H1 (cell line): ENCODE measurements at regions not wholly inside any gene's neighbourhood (a gene's known extent, or its start where the extent isn't known, plus 50 kb on each side); places are given as distances from the start of the nearest gene placed in this dataset.
"Not testable (repeated sequence)": the region's sequence is repeated elsewhere in the genome, so short reads cannot be mapped to it uniquely, and the experiment has no call there.

Source experiments
- CTCF ChIA-PET: fragments of 300-600 bp; sonication (Branson Sonifier 250); formaldehyde crosslinking; loops from one replicate; lab custom pipeline; 2021; ENCODE audit not compliant: partially characterized antibody; lab: Charles Lee
- POLR2A ChIA-PET: fragments of 300-600 bp; sonication (Branson Sonifier 250); formaldehyde crosslinking; loops from one replicate; lab custom pipeline; 2021; ENCODE audit warnings: inconsistent platforms; ENCODE audit not compliant: partially characterized antibody; lab: Charles Lee
- DNase-seq, 2 experiments: peaks; one replicate each; pipeline versions ENCODE4 v3.0.0 to v3.0.0-alpha.2; 2010 to 2022; ENCODE audit warnings: low spot score in 2 of 2, low read depth in 1 of 2, mixed read lengths in 1 of 2
- FAIRE-seq: peaks from 2 replicates; lab custom pipeline; 2011; peaks lifted over from hg19 to GRCh38; lab: Jason Lieb, UNC
- H2AFZ ChIP-seq: 2 replicates; pipeline ENCODE4 v1.8.1; 2012; ENCODE audit warnings: low read length, inconsistent platforms
- H2AK5ac ChIP-seq: 2 replicates; pipeline ENCODE4 v1.6.1; 2013; ENCODE audit warnings: low read depth, low read length
- H2BK120ac ChIP-seq: replicated peaks from 2 replicates; pipeline ENCODE3; 2013; ENCODE audit warnings: low read depth, low read length, inconsistent platforms
- H2BK12ac ChIP-seq: 2 replicates; pipeline ENCODE4 v1.6.1; 2013; ENCODE audit warnings: low read depth, low read length
- H2BK15ac ChIP-seq: 2 replicates; pipeline ENCODE4 v1.6.1; 2013; ENCODE audit warnings: low read length
- H2BK20ac ChIP-seq: 2 replicates; pipeline ENCODE4 v1.6.1; 2013; ENCODE audit warnings: low read length
- H2BK5ac ChIP-seq: 2 replicates; pipeline ENCODE4 v1.6.1; 2013; ENCODE audit warnings: low read depth, low read length
- H3K14ac ChIP-seq: 2 replicates; pipeline ENCODE4 v1.6.1; 2013; ENCODE audit warnings: inconsistent platforms; ENCODE audit not compliant: insufficient read length
- H3K18ac ChIP-seq: 2 replicates; pipeline ENCODE4 v1.6.1; 2013; ENCODE audit warnings: low read length; ENCODE audit errors: extremely low read depth
- H3K23ac ChIP-seq: 2 replicates; pipeline ENCODE4 v1.6.1; 2013; ENCODE audit warnings: inconsistent platforms; ENCODE audit not compliant: insufficient read length
- H3K23me2 ChIP-seq: 2 replicates; pipeline ENCODE4 v1.6.1; 2013; ENCODE audit warnings: low read depth, low read length
- H3K27ac ChIP-seq: 2 replicates; pipeline ENCODE4 v1.6.1; 2011; ENCODE audit warnings: low read depth, low read length, inconsistent platforms
- H3K27me3 ChIP-seq, 4 experiments: replicated peaks in 1 of 4; 1 replicate in 1 of 4; 2 replicates in 3 of 4; pipeline versions ENCODE4 v1.6.1 to v1.8.1; 2011 to 2013; ENCODE audit warnings: low read length in 3 of 4, mild to moderate bottlenecking in 3 of 4, inconsistent platforms in 2 of 4, mixed read lengths in 2 of 4, moderate library complexity in 1 of 4; ENCODE audit not compliant: control insufficient read depth in 3 of 4, insufficient read depth in 3 of 4; ENCODE audit errors: extremely low read depth in 1 of 4
- H3K36me3 ChIP-seq, 4 experiments: 2 replicates each; pipeline versions ENCODE4 v1.6.1 to v1.8.1; 2011 to 2013; ENCODE audit warnings: mild to moderate bottlenecking in 4 of 4, low read length in 3 of 4, moderate library complexity in 2 of 4, control low read depth in 1 of 4, inconsistent platforms in 1 of 4; ENCODE audit not compliant: insufficient read depth in 4 of 4, control insufficient read depth in 2 of 4
- H3K4ac ChIP-seq: replicated peaks from 2 replicates; pipeline ENCODE3; 2013; ENCODE audit warnings: low read length, low read depth, mixed read lengths, inconsistent platforms; ENCODE audit not compliant: insufficient read length
- H3K4me1 ChIP-seq, 4 experiments: replicated peaks in 1 of 4; 1 replicate in 1 of 4; 2 replicates in 3 of 4; pipeline versions ENCODE4 v1.6.1 to v1.8.1; 2011 to 2013; ENCODE audit warnings: low read length in 3 of 4, inconsistent platforms in 2 of 4, mixed read lengths in 1 of 4; ENCODE audit not compliant: insufficient read depth in 4 of 4, control insufficient read depth in 3 of 4
- H3K4me2 ChIP-seq, 2 experiments: 2 replicates each; pipeline versions ENCODE4 v1.6.1 to v1.8.1; 2011 to 2013; ENCODE audit warnings: low read depth in 2 of 2, low read length in 2 of 2, control low read depth in 1 of 2, inconsistent platforms in 1 of 2, mild to moderate bottlenecking in 1 of 2; ENCODE audit not compliant: insufficient read depth in 1 of 2
- H3K4me3 ChIP-seq, 4 experiments: fragments of 200-600, 300-600 bp in 1 of 4; sonication (generic), shearing (Covaris generic), sonication (Bioruptor Twin) in 1 of 4; 2 replicates each; pipeline versions ENCODE4 v1.5.1 to v1.8.1; 2011 to 2016; ENCODE audit warnings: low read length in 4 of 4, low read depth in 3 of 4, control low read depth in 2 of 4, inconsistent platforms in 2 of 4, mild to moderate bottlenecking in 2 of 4, mixed read lengths in 1 of 4, moderate library complexity in 1 of 4; ENCODE audit not compliant: insufficient read depth in 2 of 4; ENCODE audit errors: extremely low read depth in 1 of 4
- H3K56ac ChIP-seq: replicated peaks from 2 replicates; pipeline ENCODE3; 2013; ENCODE audit warnings: low read depth, mild to moderate bottlenecking, mixed read lengths, low read length, inconsistent platforms; ENCODE audit not compliant: insufficient read length
- H3K79me1 ChIP-seq: 2 replicates; pipeline ENCODE4 v1.6.1; 2013; ENCODE audit warnings: low read depth, low read length, control low read depth
- H3K79me2 ChIP-seq, 2 experiments: 2 replicates each; pipeline versions ENCODE4 v1.6.1 to v1.8.1; 2012 to 2013; ENCODE audit warnings: low read length in 2 of 2, mild to moderate bottlenecking in 2 of 2, inconsistent platforms in 1 of 2; ENCODE audit not compliant: insufficient read depth in 2 of 2, control insufficient read depth in 1 of 2
- H3K9ac ChIP-seq, 4 experiments: replicated peaks in 1 of 4; 1 replicate in 1 of 4; 2 replicates in 3 of 4; pipeline versions ENCODE4 v1.6.1 to v1.8.1; 2011 to 2013; ENCODE audit warnings: low read depth in 3 of 4, low read length in 3 of 4, control low read depth in 2 of 4, mild to moderate bottlenecking in 2 of 4, moderate library complexity in 2 of 4, inconsistent platforms in 1 of 4; ENCODE audit errors: extremely low read depth in 1 of 4
- H3K9me3 ChIP-seq, 2 experiments: 2 replicates each; pipeline versions ENCODE4 v1.6.1 to v1.8.1; 2012 to 2013; ENCODE audit warnings: mild to moderate bottlenecking in 2 of 2, moderate library complexity in 2 of 2, control low read depth in 1 of 2, inconsistent platforms in 1 of 2, low read depth in 1 of 2, low read length in 1 of 2, mixed read lengths in 1 of 2; ENCODE audit not compliant: insufficient read depth in 2 of 2
- H4K20me1 ChIP-seq, 2 experiments: replicated peaks in 1 of 2; 2 replicates each; pipeline versions ENCODE3 to v1.8.1; 2011 to 2013; ENCODE audit warnings: inconsistent platforms in 2 of 2, low read length in 2 of 2, mild to moderate bottlenecking in 1 of 2; ENCODE audit not compliant: insufficient read depth in 2 of 2, control insufficient read depth in 1 of 2
- H4K5ac ChIP-seq: 2 replicates; pipeline ENCODE4 v1.6.1; 2013; ENCODE audit warnings: low read length, low read depth, mixed read lengths, inconsistent platforms; ENCODE audit not compliant: insufficient read length
- H4K8ac ChIP-seq: 2 replicates; pipeline ENCODE4 v1.8.0; 2013; ENCODE audit warnings: mild to moderate bottlenecking, moderate library complexity, low read length, inconsistent platforms; ENCODE audit not compliant: insufficient read depth; ENCODE audit errors: extremely low read depth
- H4K91ac ChIP-seq: replicated peaks from 2 replicates; pipeline ENCODE3; 2013; ENCODE audit warnings: low read length, mixed read lengths, inconsistent platforms; ENCODE audit not compliant: insufficient read length
- BCL11A ChIP-seq, 2 experiments: IDR thresholded peaks; one replicate each; pipeline ENCODE4 v1.6.1; 2011; ENCODE audit warnings: low read depth in 2 of 2, low read length in 2 of 2, mild to moderate bottlenecking in 2 of 2
- CEBPB ChIP-seq: IDR thresholded peaks from 2 replicates; pipeline ENCODE4 v1.6.1; 2012; ENCODE audit warnings: low read depth, low read length
- GABPA ChIP-seq: IDR thresholded peaks from 2 replicates; pipeline ENCODE4 v1.6.1; 2011; ENCODE audit warnings: mild to moderate bottlenecking, low read length, moderate library complexity, borderline replicate concordance; ENCODE audit not compliant: insufficient read depth
- KDM4A ChIP-seq: IDR thresholded peaks from one replicate; pipeline ENCODE4 v1.7.1; 2012; ENCODE audit warnings: low read depth, mild to moderate bottlenecking, moderate library complexity, low read length, inconsistent platforms; ENCODE audit not compliant: severe bottlenecking
- RXRA ChIP-seq: IDR thresholded peaks from 2 replicates; pipeline ENCODE4 v1.6.1; 2011; ENCODE audit warnings: low read depth, mild to moderate bottlenecking, low read length, moderate library complexity; ENCODE audit not compliant: insufficient read depth
- SIN3A ChIP-seq, 2 experiments: IDR thresholded peaks in 1 of 2; conservative IDR thresholded peaks in 1 of 2; 2 replicates each; pipeline ENCODE4 v1.6.1; 2011 to 2012; ENCODE audit warnings: low read length in 2 of 2, improper control_type of control experiment in 1 of 2, low read depth in 1 of 2, mild to moderate bottlenecking in 1 of 2
- SIRT6 ChIP-seq: IDR thresholded peaks from one replicate; pipeline ENCODE4 v1.7.1; 2012; ENCODE audit warnings: low read length, inconsistent platforms
- ZNF274 ChIP-seq: IDR thresholded peaks from 2 replicates; pipeline ENCODE4 v1.7.0; 2012; ENCODE audit warnings: low read length, borderline replicate concordance; ENCODE audit errors: extremely low read depth
- WGBS, 2 experiments: shearing (Covaris generic) in 1 of 2; methylation state at CpG; one replicate each; pipeline versions ENCODE4 v1.1.6 to v1.1.7; 2013 to 2015; ENCODE audit warnings: low lambda C conversion rate in 2 of 2, mixed read lengths in 2 of 2, inconsistent platforms in 1 of 2, low coverage in 1 of 2, missing lambda C conversion rate in 1 of 2; ENCODE audit not compliant: insufficient replicate concordance in 2 of 2, insufficient coverage in 1 of 2, insufficient read length in 1 of 2; ENCODE audit errors: extremely low coverage in 1 of 2, missing lambda C conversion rate in 1 of 2; 5-methylcytosine and 5-hydroxymethylcytosine counted together

DNA sequence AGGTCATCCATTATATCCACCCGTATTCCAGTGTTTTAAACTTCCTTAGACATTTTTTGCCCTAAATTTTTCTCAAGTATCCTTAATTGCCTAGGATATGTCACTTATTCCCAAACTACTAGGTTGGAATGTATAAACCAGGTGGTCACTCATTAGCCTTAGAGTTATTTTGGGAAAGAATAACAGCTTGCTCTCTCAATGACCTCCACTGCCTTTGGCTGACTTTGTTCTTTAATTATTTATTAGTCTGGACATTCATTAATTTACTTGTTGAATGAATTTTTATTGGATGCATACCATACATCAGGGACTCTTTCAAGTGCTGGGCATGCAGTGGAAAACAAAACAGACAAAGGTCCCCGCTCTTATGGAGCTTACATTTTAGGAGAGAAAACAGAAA, 609.3 kb upstream of the IGFBP7 start (continued):
- TF ChIP-seq SIN3A (conservative IDR thresholded peaks at IDR 0.05 in 1 of 2, IDR thresholded peaks at IDR 0.05 in 1 of 2; ENCODE audit: low read depth in 1 of 2, low read length in 2 of 2): no peak
- no peak for TF ChIP-seq BCL11A (IDR thresholded peaks at IDR 0.05; ENCODE audit: low read depth in 2 of 2, low read length in 2 of 2)
- TF ChIP-seq SIRT6: no peak
- TF ChIP-seq KDM4A: no peak
- no peak for TF ChIP-seq CEBPB
- no peak for TF ChIP-seq ZNF274
- no peak for TF ChIP-seq GABPA
- no peak for TF ChIP-seq RXRA

DNA sequence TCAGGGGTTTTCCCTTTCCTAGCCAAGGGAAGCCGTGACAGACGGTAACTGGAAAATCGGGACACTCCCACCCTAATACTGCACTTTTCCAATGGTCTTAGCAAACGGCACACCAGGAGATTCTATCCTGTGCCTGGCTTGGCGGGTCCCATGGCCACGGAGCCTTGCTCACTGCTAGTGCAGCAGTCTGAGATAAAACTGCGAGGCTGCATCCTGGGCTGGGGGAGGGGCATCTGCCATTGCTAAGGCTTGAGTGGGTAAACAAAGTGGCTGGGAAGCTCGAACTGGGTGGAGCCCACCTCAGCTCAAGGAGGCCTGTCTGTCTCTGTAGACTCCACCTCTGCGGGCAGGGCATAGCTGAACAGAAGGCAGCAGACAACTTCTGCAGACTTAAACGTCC, 604.1 kb upstream of the IGFBP7 start:
- H3K9me3 ChIP-seq, H2BK15ac ChIP-seq, H3K23me2 ChIP-seq, H2BK5ac ChIP-seq, H3K9ac ChIP-seq, H4K8ac ChIP-seq, H4K20me1 ChIP-seq, CTCF ChIA-PET, DNase-seq, H3K27me3 ChIP-seq, H2BK120ac ChIP-seq, H3K4me2 ChIP-seq, H3K14ac ChIP-seq, H3K23ac ChIP-seq, H2AK5ac ChIP-seq, H3K4me1 ChIP-seq, H3K79me1 ChIP-seq, H3K79me2 ChIP-seq, POLR2A ChIA-PET, FAIRE-seq, H2AFZ ChIP-seq, H3K4me3 ChIP-seq, H4K5ac ChIP-seq, H4K91ac ChIP-seq, H3K4ac ChIP-seq, H2BK12ac ChIP-seq, H3K56ac ChIP-seq, H3K36me3 ChIP-seq, H2BK20ac ChIP-seq, H3K18ac ChIP-seq, H3K27ac ChIP-seq: not testable (repeated sequence)
- 87% methylated on average over 7 of the region's 10 CpGs; no CpG with 5 or more reads in 1 of the 2 experiments for WGBS, 2 experiments
